Aorta (tissue), 5 donors: ENCODE measurements at regions not wholly inside any gene's neighbourhood (a gene's known extent, or its start where the extent isn't known, plus 50 kb on each side); places are given as distances from the start of the nearest gene placed in this dataset.

Source experiments
- ATAC-seq: fragments of 200-7000 bp; cut with Tn5 transposase; one replicate; pipeline ENCODE4 v1.9.1; 2022; ENCODE audit warnings: moderate library complexity; ENCODE audit not compliant: low FRiP score
- DNase-seq, 2 donors: peaks; one replicate each; pipeline ENCODE4 v3.0.0-alpha.2; 2020
- H3K27ac ChIP-seq, 2 donors: one replicate each; pipeline ENCODE4 v1.5.1; 2013; ENCODE audit warnings: low read length in 2 of 2, mild to moderate bottlenecking in 2 of 2, moderate library complexity in 2 of 2, control low read depth in 1 of 2, inconsistent platforms in 1 of 2, low read depth in 1 of 2
- H3K27me3 ChIP-seq, 2 donors: one replicate each; pipeline ENCODE4 v1.6.1; 2013; ENCODE audit warnings: control low read depth in 1 of 2, low read length in 1 of 2, mild to moderate bottlenecking in 1 of 2, moderate library complexity in 1 of 2; ENCODE audit not compliant: insufficient read depth in 2 of 2, control insufficient read depth in 1 of 2
- H3K36me3 ChIP-seq, 2 donors: one replicate each; pipeline ENCODE4 v1.6.1; 2013; ENCODE audit warnings: control low read depth in 1 of 2, low read length in 1 of 2, mild to moderate bottlenecking in 1 of 2; ENCODE audit not compliant: insufficient read depth in 2 of 2, control insufficient read depth in 1 of 2
- H3K4me1 ChIP-seq, 2 donors: one replicate each; pipeline ENCODE4 v1.6.1; 2013; ENCODE audit warnings: low read length in 2 of 2, control low read depth in 1 of 2, mild to moderate bottlenecking in 1 of 2, moderate library complexity in 1 of 2; ENCODE audit not compliant: insufficient read depth in 2 of 2, control insufficient read depth in 1 of 2
- H3K4me3 ChIP-seq, 2 donors: one replicate each; pipeline ENCODE4 v1.5.1; 2013; ENCODE audit warnings: low read length in 2 of 2, control low read depth in 1 of 2, mild to moderate bottlenecking in 1 of 2
- H3K9me3 ChIP-seq: one replicate; pipeline ENCODE4 v1.6.1; 2013; ENCODE audit warnings: mild to moderate bottlenecking, low read length; ENCODE audit not compliant: control insufficient read depth
- WGBS, 2 donors: extraction: QIAGEN DNeasy Blood & Tissue Kit; methylation state at CpG; one replicate each; pipeline ENCODE4 v1.1.7; 2013; 5-methylcytosine and 5-hydroxymethylcytosine counted together
- intact Hi-C, 2 donors: fragments of 100-400 bp; cut with DNase I; formaldehyde crosslinking; loops; one replicate each; pipeline versions ENCODE4 v1.14.2 to v1.15.0; 2022
- donor health status: healthy with polysubstance abuse.
- donor health status: Bipolar disorder and iron deficiency.
- donor health status: DM: no; HTN: no; CAD: no.
- donor health status: DM: no; HTN: no; CAD: no.
- donor health status: DM: yes; HTN: yes; CAD: no.

- intact Hi-C loops = no loop called here
- no peaks in the 10 kb centered on the region for H3K36me3 ChIP-seq
- H3K27me3 ChIP-seq = no peaks in the 10 kb centered on the region
- no peak for ATAC-seq
- no peak for DNase-seq
- WGBS, 2 donors = 84 to 87% methylated on average over 4 of the region's 4 CpGs
- H3K4me1 ChIP-seq = no peaks in the 10 kb centered on the region
- no peak overlapping the region for H3K27ac ChIP-seq
- no peaks in the 10 kb centered on the region for H3K9me3 ChIP-seq
- H3K4me3 ChIP-seq = no peak overlapping the region
These were observed 456.5 kb upstream of the MIS18BP1 start for GRCh38 chr14:45709541-45709940.

GRCh38 chr14:45705940-45706534 lies 453.0 kb upstream of the MIS18BP1 start:
- WGBS, 2 donors = 29 to 33% methylated on average over 7 of the region's 7 CpGs
- ATAC-seq = no peak
- intact Hi-C loops = no loop called here

GRCh38 chr14:45699471-45699870 lies 446.5 kb upstream of the MIS18BP1 start:
- H3K36me3 ChIP-seq = no peaks in the 10 kb centered on the region
- H3K27ac ChIP-seq = no peak overlapping the region
- H3K4me3 ChIP-seq = no peak overlapping the region
- DNase-seq = no peak
- ATAC-seq = no peak
- H3K4me1 ChIP-seq = no peaks in the 10 kb centered on the region
- intact Hi-C loops = no loop called here
- 28 to 31% methylated on average over 5 of the region's 5 CpGs for WGBS, 2 donors
- H3K27me3 ChIP-seq = no peaks in the 10 kb centered on the region
- H3K9me3 ChIP-seq = no peaks in the 10 kb centered on the region

More at GRCh38 chr14:45705940-45706534, 453.0 kb upstream of the MIS18BP1 start:
- Histone ChIP-seq H3K27me3 (no peaks in the 10 kb centered on the region), H3K9me3 (no peaks in the 10 kb centered on the region), H3K36me3 (no peaks in the 10 kb centered on the region), H3K4me3 (no peak overlapping the region), H3K27ac (no peak overlapping the region), H3K4me1 (no peaks in the 10 kb centered on the region)
- DNase-seq = no peak

GRCh38 chr14:45698462-45699134 lies 445.6 kb upstream of the MIS18BP1 start:
- no peaks in the 10 kb centered on the region for H3K9me3 ChIP-seq
- ATAC-seq = no peak
- intact Hi-C loops = no loop called here
- no peaks in the 10 kb centered on the region for H3K4me1 ChIP-seq
- WGBS, 2 donors = 50 to 56% methylated on average over 1 of the region's 1 CpG
- no peak overlapping the region for H3K27ac ChIP-seq
- H3K4me3 ChIP-seq = no peak overlapping the region
- H3K27me3 ChIP-seq = no peaks in the 10 kb centered on the region
- no peak for DNase-seq
- no peaks in the 10 kb centered on the region for H3K36me3 ChIP-seq

- intact Hi-C loops = no loop called here
- Histone ChIP-seq H3K4me3 (no peak overlapping the region), H3K27me3 (no peaks in the 10 kb centered on the region), H3K4me1 (no peaks in the 10 kb centered on the region), H3K27ac (no peak overlapping the region), H3K36me3 (no peaks in the 10 kb centered on the region), H3K9me3 (no peaks in the 10 kb centered on the region)
- ATAC-seq (no peak), DNase-seq (no peak)
- WGBS, 2 donors = 47% methylated on average over 4 of the region's 4 CpGs
These were observed 433.8 kb upstream of the MIS18BP1 start for GRCh38 chr14:45686771-45687170.

- Histone ChIP-seq H3K9me3 (no peaks in the 10 kb centered on the region), H3K4me1 (no peaks in the 10 kb centered on the region), H3K27me3 (no peaks in the 10 kb centered on the region), H3K36me3 (no peaks in the 10 kb centered on the region), H3K4me3 (no peak overlapping the region), H3K27ac (no peak overlapping the region)
- no peak for ATAC-seq
- no peak for DNase-seq
- intact Hi-C loops = no loop called here
These were observed 427.5 kb upstream of the MIS18BP1 start for GRCh38 chr14:45680531-45680930.

- Histone ChIP-seq H3K36me3 (no peaks in the 10 kb centered on the region), H3K27me3 (no peaks in the 10 kb centered on the region), H3K9me3 (no peaks in the 10 kb centered on the region), H3K4me1 (no peaks in the 10 kb centered on the region), H3K4me3 (no peak overlapping the region), H3K27ac (no peak overlapping the region)
- ATAC-seq = no peak
- no peak for DNase-seq
- intact Hi-C loops = no loop called here
- WGBS, 2 donors = 62 to 76% methylated on average over 1 of the region's 1 CpG
These were observed 426.9 kb upstream of the MIS18BP1 start for GRCh38 chr14:45679853-45680252.

- Histone ChIP-seq H3K9me3 (no peaks in the 10 kb centered on the region), H3K4me3 (no peak overlapping the region), H3K4me1 (no peaks in the 10 kb centered on the region), H3K36me3 (no peaks in the 10 kb centered on the region), H3K27me3 (no peaks in the 10 kb centered on the region), H3K27ac (no peak overlapping the region)
- ATAC-seq (no peak), DNase-seq (no peak)
- intact Hi-C loops = no loop called here
These were observed 425.2 kb upstream of the MIS18BP1 start for GRCh38 chr14:45678163-45678562.

- 83 to 84% methylated on average over 1 of the region's 1 CpG for WGBS, 2 donors
- no peak overlapping the region for H3K4me3 ChIP-seq
- no peaks in the 10 kb centered on the region for H3K36me3 ChIP-seq
- intact Hi-C loops = no loop called here
- no peaks in the 10 kb centered on the region for H3K4me1 ChIP-seq
- no peak overlapping the region for H3K27ac ChIP-seq
- no peaks in the 10 kb centered on the region for H3K27me3 ChIP-seq
- H3K9me3 ChIP-seq = no peaks in the 10 kb centered on the region
- no peak for DNase-seq
- ATAC-seq = no peak
These were observed 420.4 kb upstream of the MIS18BP1 start for GRCh38 chr14:45673420-45673819.
